ENCODE measurements at regions not wholly inside any gene's neighbourhood (a gene's known extent, or its start where the extent isn't known, plus 50 kb on each side); places are given as distances from the start of the nearest gene placed in this dataset.

DNA sequence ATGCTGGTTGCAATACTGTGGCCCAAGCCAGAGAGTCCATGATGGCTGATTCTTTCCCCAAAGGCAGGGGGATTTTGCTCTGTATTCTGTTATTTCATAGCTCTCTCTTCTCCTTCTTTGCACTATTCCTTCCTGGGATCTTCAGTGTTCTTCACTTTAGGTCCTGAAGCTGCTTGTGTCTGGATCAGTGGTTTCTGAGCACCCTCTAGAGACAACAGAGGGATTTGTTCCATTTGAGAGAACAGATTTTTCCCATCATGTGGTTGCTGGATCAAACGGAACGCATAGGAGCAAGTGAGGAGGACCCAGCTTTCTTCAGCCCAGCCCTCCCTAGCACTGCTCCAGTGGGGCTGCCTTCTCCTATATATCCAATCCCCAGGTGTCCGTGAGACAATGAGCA is 68.7 kb upstream of the SYN3 start:
- TF ChIP-seq SPI1 (IDR thresholded peaks at IDR 0.05; ENCODE audit: low read depth, low read length): no peak
- no peak for TF ChIP-seq POLR2A (IDR thresholded peaks at IDR 0.05; ENCODE audit: low read depth, low read length)
